ENCODE measurements at regions not wholly inside any gene's neighbourhood (a gene's known extent, or its start where the extent isn't known, plus 50 kb on each side); places are given as distances from the start of the nearest gene placed in this dataset.

- in situ Hi-C loops (cut with HindIII; ENCODE audit: low sequenced_read_pairs) = no loop called here
- H3K4me3 ChIP-seq (ENCODE audit: low read depth, low read length) = no peak overlapping the region
- TF ChIP-seq, protein P1, sequence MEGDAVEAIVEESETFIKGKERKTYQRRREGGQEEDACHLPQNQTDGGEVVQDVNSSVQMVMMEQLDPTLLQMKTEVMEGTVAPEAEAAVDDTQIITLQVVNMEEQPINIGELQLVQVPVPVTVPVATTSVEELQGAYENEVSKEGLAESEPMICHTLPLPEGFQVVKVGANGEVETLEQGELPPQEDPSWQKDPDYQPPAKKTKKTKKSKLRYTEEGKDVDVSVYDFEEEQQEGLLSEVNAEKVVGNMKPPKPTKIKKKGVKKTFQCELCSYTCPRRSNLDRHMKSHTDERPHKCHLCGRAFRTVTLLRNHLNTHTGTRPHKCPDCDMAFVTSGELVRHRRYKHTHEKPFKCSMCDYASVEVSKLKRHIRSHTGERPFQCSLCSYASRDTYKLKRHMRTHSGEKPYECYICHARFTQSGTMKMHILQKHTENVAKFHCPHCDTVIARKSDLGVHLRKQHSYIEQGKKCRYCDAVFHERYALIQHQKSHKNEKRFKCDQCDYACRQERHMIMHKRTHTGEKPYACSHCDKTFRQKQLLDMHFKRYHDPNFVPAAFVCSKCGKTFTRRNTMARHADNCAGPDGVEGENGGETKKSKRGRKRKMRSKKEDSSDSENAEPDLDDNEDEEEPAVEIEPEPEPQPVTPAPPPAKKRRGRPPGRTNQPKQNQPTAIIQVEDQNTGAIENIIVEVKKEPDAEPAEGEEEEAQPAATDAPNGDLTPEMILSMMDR (IDR thresholded peaks at IDR 0.05; ENCODE audit: low read depth, low read length) = no peak
- no peak for DNase-seq (ENCODE audit: low read depth, low spot score)
Observed at GRCh38 chr4:181594188-181594587, 649.0 kb upstream of the TENM3 start.

GRCh38 chr4:181595716-181596115, 647.5 kb upstream of the TENM3 start:
- H3K4me3 ChIP-seq (ENCODE audit: low read depth, low read length) = no peak overlapping the region
- in situ Hi-C loops (cut with HindIII; ENCODE audit: low sequenced_read_pairs) = no loop called here
- no peak for DNase-seq (ENCODE audit: low read depth, low spot score)
- TF ChIP-seq, protein P1 (IDR thresholded peaks at IDR 0.05; ENCODE audit: low read depth, low read length) = no peak

- H3K4me3 ChIP-seq (ENCODE audit: low read depth, low read length) = no peak overlapping the region
- in situ Hi-C loops (cut with HindIII; ENCODE audit: low sequenced_read_pairs) = no loop called here
- peak; percentile 71 for DNase-seq (ENCODE audit: low read depth, low spot score)
- TF ChIP-seq, protein P1 (IDR thresholded peaks at IDR 0.05; ENCODE audit: low read depth, low read length) = no peak
Observed at GRCh38 chr4:181597766-181598165, 645.4 kb upstream of the TENM3 start.

DNA sequence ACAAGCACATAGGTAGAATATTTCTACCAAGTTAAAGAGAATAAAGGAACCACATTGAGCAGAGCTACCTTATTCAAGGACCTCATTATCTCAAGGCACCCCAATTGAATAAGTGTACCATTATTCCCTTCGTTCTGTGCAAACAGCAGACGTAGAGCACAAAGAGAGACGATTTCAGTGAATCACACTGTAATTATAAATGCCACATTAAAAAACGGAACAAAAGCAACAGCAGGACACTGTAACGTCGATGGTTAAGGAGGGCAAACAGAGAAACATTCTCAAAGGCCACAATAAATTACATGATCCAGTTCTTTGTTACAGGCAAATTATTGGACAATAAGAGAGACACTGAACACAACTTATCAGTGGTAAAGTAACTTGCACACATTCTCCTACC, 644.1 kb upstream of the TENM3 start:
- TF ChIP-seq, protein P1 (IDR thresholded peaks at IDR 0.05; ENCODE audit: low read depth, low read length) = no peak
- no peak for DNase-seq (ENCODE audit: low read depth, low spot score)
- in situ Hi-C loops (cut with HindIII; ENCODE audit: low sequenced_read_pairs) = no loop called here
- no peak overlapping the region for H3K4me3 ChIP-seq (ENCODE audit: low read depth, low read length)

DNA sequence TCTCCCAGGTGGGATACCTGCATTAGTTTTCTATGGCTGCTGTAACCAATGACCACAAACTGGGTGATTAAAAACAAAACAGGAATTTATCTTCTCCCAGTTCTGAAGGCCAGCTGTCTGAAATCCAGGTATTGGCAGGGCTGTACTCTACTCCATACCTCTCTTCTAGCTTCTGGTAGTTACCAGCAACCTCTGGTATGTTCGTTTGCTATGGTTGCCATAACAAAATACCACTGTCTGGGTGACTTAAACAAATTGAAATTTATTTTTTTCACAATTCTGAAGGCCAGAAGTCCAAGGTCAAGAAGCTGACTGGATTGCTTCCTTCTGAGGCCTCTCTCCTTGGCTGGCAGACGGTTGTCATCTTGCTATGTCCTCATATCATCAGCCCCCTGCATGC, 642.1 kb upstream of the TENM3 start:
- TF ChIP-seq, protein P1 (IDR thresholded peaks at IDR 0.05; ENCODE audit: low read depth, low read length) = no peak
- in situ Hi-C loops (cut with HindIII; ENCODE audit: low sequenced_read_pairs) = no loop called here
- DNase-seq (ENCODE audit: low read depth, low spot score) = no peak
- H3K4me3 ChIP-seq (ENCODE audit: low read depth, low read length) = no peak overlapping the region

- in situ Hi-C loops (cut with HindIII; ENCODE audit: low sequenced_read_pairs) = no loop called here
- DNase-seq (ENCODE audit: low read depth, low spot score) = no peak
- no peak overlapping the region for H3K4me3 ChIP-seq (ENCODE audit: low read depth, low read length)
- TF ChIP-seq, protein P1 (IDR thresholded peaks at IDR 0.05; ENCODE audit: low read depth, low read length) = no peak
Observed at GRCh38 chr4:181604546-181604945, 638.7 kb upstream of the TENM3 start.

- in situ Hi-C loops (cut with HindIII; ENCODE audit: low sequenced_read_pairs) = no loop called here
- TF ChIP-seq, protein P1 (IDR thresholded peaks at IDR 0.05; ENCODE audit: low read depth, low read length) = no peak
- DNase-seq (ENCODE audit: low read depth, low spot score) = no peak
- H3K4me3 ChIP-seq (ENCODE audit: low read depth, low read length) = no peak overlapping the region
Observed at GRCh38 chr4:181606300-181606699, 636.9 kb upstream of the TENM3 start.

All from astrocyte of the spinal cord (primary cell).